MM.1S (cell line): ENCODE measurements at regions not wholly inside any gene's neighbourhood (a gene's known extent, or its start where the extent isn't known, plus 50 kb on each side); places are given as distances from the start of the nearest gene placed in this dataset.

Source experiments
- DNase-seq: peaks from one replicate; pipeline ENCODE4 v3.0.0-alpha.2; 2015
- H2AFZ ChIP-seq: fragments of 300-600 bp; sonication (generic); 2 replicates; pipeline ENCODE4 v1.6.0; 2016; ENCODE audit warnings: antibody characterized with exemption, low read length
- H3F3A ChIP-seq: fragments of 300-600 bp; sonication (generic); 2 replicates; pipeline ENCODE4 v1.6.1; 2016; ENCODE audit warnings: mild to moderate bottlenecking, antibody characterized with exemption, low read length, moderate library complexity, mixed read lengths; ENCODE audit not compliant: insufficient read depth
- H3K27ac ChIP-seq: fragments of 300-600 bp; sonication (generic); 2 replicates; pipeline ENCODE4 v1.5.1; 2016; ENCODE audit warnings: mild to moderate bottlenecking, low read length
- H3K27me3 ChIP-seq: fragments of 300-600 bp; sonication (generic); replicated peaks from 2 replicates; pipeline ENCODE4 v1.6.0; 2016; ENCODE audit warnings: low read length; ENCODE audit not compliant: insufficient read depth
- H3K36me3 ChIP-seq: fragments of 300-600 bp; sonication (generic); replicated peaks from 2 replicates; pipeline ENCODE4 v1.6.1; 2016; ENCODE audit warnings: mild to moderate bottlenecking, low read length, mixed read lengths; ENCODE audit not compliant: insufficient read depth
- H3K4me1 ChIP-seq: fragments of 300-600 bp; sonication (generic); 2 replicates; pipeline ENCODE4 v1.6.1; 2016; ENCODE audit warnings: low read length, mixed read lengths
- H3K4me2 ChIP-seq: fragments of 300-600 bp; sonication (generic); 2 replicates; pipeline ENCODE4 v1.6.0; 2016; ENCODE audit warnings: low read depth, low read length
- H3K4me3 ChIP-seq: fragments of 300-600 bp; sonication (generic); 2 replicates; pipeline ENCODE4 v1.5.1; 2016; ENCODE audit warnings: low read length, mixed read lengths
- H3K79me2 ChIP-seq: fragments of 300-600 bp; sonication (generic); 2 replicates; pipeline ENCODE4 v1.6.1; 2016; ENCODE audit warnings: mixed run types, low read length, mixed read lengths
- H3K9ac ChIP-seq: fragments of 300-600 bp; sonication (generic); 2 replicates; pipeline ENCODE4 v1.6.1; 2016; ENCODE audit warnings: low read length, mixed read lengths
- H3K9me2 ChIP-seq: fragments of 300-600 bp; sonication (generic); replicated peaks from 2 replicates; pipeline ENCODE4 v1.6.1; 2016; ENCODE audit warnings: mild to moderate bottlenecking, low read length, mixed read lengths; ENCODE audit not compliant: insufficient read depth
- H3K9me3 ChIP-seq: fragments of 300-600 bp; sonication (generic); replicated peaks from 2 replicates; pipeline ENCODE4 v1.6.1; 2016; ENCODE audit warnings: mild to moderate bottlenecking, low read length, mixed read lengths; ENCODE audit not compliant: insufficient read depth
- H4K20me1 ChIP-seq: fragments of 300-600 bp; sonication (generic); 2 replicates; pipeline ENCODE4 v1.6.1; 2016; ENCODE audit warnings: mild to moderate bottlenecking, low read length, moderate library complexity, mixed read lengths; ENCODE audit not compliant: insufficient read depth
- EZH2 ChIP-seq: fragments of 300-600 bp; sonication (generic); optimal IDR thresholded peaks from 2 replicates; pipeline ENCODE3; 2017; ENCODE audit warnings: low read depth, mild to moderate bottlenecking, antibody characterized with exemption, low read length, mixed read lengths
- EZH2phosphoT487 ChIP-seq: fragments of 300-600 bp; sonication (generic); IDR thresholded peaks from 2 replicates; pipeline ENCODE4 v1.6.1; 2018; ENCODE audit warnings: antibody characterized with exemption, low read length
- TF ChIP-seq, protein P1 (sequence below): fragments of 300-600 bp; sonication (generic); IDR thresholded peaks from 2 replicates; pipeline ENCODE4 v1.5.1; 2016; ENCODE audit warnings: antibody characterized with exemption, low read length, mixed read lengths

DNA sequence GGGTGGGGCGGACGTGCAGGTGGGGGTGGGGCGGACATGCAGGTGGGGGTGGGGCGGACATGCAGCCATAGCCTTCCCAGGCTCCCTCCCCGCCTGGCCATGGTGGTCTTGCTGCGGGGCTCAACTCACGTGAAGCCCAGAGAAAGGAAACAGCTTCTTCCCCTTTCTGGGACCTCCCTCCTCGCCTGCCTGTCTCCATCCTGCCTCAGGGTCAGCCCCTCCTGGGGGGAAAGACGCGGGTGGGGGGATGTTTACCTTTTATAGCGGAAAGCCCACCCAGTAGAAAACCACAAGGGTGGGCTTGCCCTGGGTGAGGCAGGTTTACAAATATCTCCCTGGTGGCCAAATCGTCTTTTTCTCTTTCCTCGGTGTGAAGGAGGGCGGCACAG lies 520.0 kb downstream of the GLRX3 start:
- Histone ChIP-seq H3K9me2 (no peaks in the 10 kb centered on the region), H3K9ac (no peak overlapping the region), H3K4me3 (no peak overlapping the region), H3K79me2 (no peaks in the 10 kb centered on the region), H3K4me2 (no peak overlapping the region), H3K27ac (no peak overlapping the region), H3K36me3 (no peaks in the 10 kb centered on the region), H3K27me3 (no peaks in the 10 kb centered on the region), H3K9me3 (no peaks in the 10 kb centered on the region), H4K20me1 (no peaks in the 10 kb centered on the region), H2AFZ (no peak overlapping the region), H3F3A (no peaks in the 10 kb centered on the region), H3K4me1 (no peaks in the 10 kb centered on the region)
- DNase-seq, result no peak
- TF ChIP-seq EZH2 (no peak), EZH2phosphoT487 (no peak)
- TF ChIP-seq, protein P1, sequence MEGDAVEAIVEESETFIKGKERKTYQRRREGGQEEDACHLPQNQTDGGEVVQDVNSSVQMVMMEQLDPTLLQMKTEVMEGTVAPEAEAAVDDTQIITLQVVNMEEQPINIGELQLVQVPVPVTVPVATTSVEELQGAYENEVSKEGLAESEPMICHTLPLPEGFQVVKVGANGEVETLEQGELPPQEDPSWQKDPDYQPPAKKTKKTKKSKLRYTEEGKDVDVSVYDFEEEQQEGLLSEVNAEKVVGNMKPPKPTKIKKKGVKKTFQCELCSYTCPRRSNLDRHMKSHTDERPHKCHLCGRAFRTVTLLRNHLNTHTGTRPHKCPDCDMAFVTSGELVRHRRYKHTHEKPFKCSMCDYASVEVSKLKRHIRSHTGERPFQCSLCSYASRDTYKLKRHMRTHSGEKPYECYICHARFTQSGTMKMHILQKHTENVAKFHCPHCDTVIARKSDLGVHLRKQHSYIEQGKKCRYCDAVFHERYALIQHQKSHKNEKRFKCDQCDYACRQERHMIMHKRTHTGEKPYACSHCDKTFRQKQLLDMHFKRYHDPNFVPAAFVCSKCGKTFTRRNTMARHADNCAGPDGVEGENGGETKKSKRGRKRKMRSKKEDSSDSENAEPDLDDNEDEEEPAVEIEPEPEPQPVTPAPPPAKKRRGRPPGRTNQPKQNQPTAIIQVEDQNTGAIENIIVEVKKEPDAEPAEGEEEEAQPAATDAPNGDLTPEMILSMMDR, result no peak

DNA sequence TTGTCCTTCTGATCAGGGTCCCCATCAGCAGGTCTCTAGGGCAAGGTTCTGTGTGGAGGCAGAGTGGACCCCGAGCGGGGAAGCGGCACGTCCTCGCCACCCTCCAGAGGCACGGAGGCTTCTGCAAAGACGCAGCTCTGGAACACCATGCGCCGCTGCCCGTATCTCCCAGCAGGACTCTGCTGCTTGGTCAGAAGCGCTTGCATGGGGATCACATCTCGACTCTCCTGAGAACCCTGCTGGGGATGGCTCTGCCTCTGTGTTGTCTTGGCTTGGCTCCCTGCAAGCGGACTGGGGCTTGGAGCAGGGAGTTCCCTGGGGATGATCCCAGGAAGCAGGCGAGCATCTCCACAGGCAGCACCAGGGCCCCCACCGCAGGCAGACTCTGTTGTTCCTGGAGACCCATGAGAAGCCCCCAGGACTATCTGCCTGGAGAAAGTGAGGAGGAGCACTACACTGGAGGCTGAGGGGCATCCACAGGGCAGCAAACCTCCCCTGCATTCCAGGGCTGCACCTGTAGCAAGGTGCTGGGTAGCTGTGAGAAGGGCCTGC lies 520.5 kb downstream of the GLRX3 start:
- Histone ChIP-seq H3K9ac (no peak overlapping the region), H3K9me3 (no peaks in the 10 kb centered on the region), H3K4me3 (no peak overlapping the region), H2AFZ (no peak overlapping the region), H3K79me2 (no peaks in the 10 kb centered on the region), H3F3A (no peaks in the 10 kb centered on the region), H3K4me1 (no peaks in the 10 kb centered on the region), H3K36me3 (no peaks in the 10 kb centered on the region), H3K4me2 (no peak overlapping the region), H3K9me2 (no peaks in the 10 kb centered on the region), H3K27me3 (no peaks in the 10 kb centered on the region), H4K20me1 (no peaks in the 10 kb centered on the region), H3K27ac (no peak overlapping the region)
- no peak for DNase-seq
- TF ChIP-seq, protein P1, result no peak
- TF ChIP-seq EZH2, result no peak
- TF ChIP-seq EZH2phosphoT487, result no peak

DNA sequence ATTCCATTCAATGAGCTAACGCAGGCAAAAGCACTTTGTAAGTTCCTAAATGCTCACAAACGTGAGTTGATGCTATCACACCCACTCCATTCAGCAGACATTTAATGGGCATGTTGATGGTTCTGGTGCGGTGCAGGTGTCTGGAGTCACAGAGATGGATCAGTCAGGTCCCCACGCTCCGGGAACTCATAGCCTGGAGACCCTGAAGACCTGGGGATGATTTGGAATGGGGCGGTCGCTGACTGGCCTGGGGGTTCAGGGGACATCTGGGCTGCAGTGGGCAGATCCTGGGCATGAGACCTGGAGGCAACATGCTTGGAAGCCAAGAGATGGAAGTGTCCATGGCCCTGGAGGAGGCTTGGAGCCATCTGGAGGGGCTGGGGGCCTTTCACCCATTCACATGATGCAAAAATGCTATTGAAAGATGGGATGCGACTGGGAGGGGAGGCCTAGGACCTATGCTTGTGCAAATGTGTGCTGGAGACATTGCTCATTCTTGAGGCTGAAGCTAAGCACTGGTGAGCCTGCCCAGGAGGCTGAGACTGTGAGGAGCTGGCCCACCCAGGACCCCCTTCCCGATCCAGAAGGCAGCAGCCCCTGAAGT lies 522.6 kb downstream of the GLRX3 start:
- H3K9me2 ChIP-seq, result no peaks in the 10 kb centered on the region
- no peak overlapping the region for H3K4me2 ChIP-seq
- H2AFZ ChIP-seq, result no peak overlapping the region
- no peak overlapping the region for H3K4me3 ChIP-seq
- DNase-seq, result no peak
- H3K36me3 ChIP-seq, result no peaks in the 10 kb centered on the region
- H3K4me1 ChIP-seq, result no peaks in the 10 kb centered on the region
- no peaks in the 10 kb centered on the region for H4K20me1 ChIP-seq
- H3K79me2 ChIP-seq, result no peaks in the 10 kb centered on the region
- no peak overlapping the region for H3K27ac ChIP-seq
- H3K9ac ChIP-seq, result no peak overlapping the region
- no peaks in the 10 kb centered on the region for H3F3A ChIP-seq
- no peaks in the 10 kb centered on the region for H3K9me3 ChIP-seq
- TF ChIP-seq EZH2 (no peak), EZH2phosphoT487 (no peak)
- TF ChIP-seq, protein P1, result no peak
- no peaks in the 10 kb centered on the region for H3K27me3 ChIP-seq
